ENCODE measurements at regions not wholly inside any gene's neighbourhood (a gene's known extent, or its start where the extent isn't known, plus 50 kb on each side); places are given as distances from the start of the nearest gene placed in this dataset.

DNA sequence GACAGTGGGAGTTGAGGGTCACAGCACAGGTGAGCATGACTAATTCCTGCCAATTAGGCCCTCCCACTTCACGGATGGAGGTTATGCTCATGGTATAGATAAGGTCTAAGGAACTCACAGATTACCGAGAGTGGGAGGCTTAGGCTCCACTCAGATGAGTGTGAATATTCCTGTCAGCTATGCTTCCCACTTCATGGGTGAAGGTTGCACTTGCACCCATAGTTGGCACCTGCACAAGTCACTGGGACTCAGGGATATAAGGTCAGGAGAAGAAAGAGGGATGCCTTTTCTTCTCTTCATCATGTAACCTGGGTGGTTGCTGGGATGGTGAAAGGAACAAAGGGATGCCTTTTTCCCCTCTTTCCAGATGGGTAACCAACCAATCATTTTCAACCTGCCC, 264.9 kb upstream of the TNC start:
- POLR2A ChIA-PET: no interaction called here
- TF ChIP-seq LEF1 (IDR thresholded peaks at IDR 0.05; ENCODE audit: borderline replicate concordance) (no peak), CTBP1 (IDR thresholded peaks at IDR 0.05; ENCODE audit: borderline replicate concordance) (no peak), SP1 (IDR thresholded peaks at IDR 0.05) (no peak), ARNT (IDR thresholded peaks at IDR 0.05) (no peak), ELF4 (IDR thresholded peaks at IDR 0.05) (no peak), ZNF384 (IDR thresholded peaks at IDR 0.05) (no peak), FOXA1 (IDR thresholded peaks at IDR 0.05) (no peak), SUZ12 (IDR thresholded peaks at IDR 0.05) (no peak), L3MBTL2 (conservative IDR thresholded peaks at IDR 0.05) (no peak), BHLHE40 (IDR thresholded peaks at IDR 0.05; ENCODE audit: borderline replicate concordance) (no peak), HDGF (IDR thresholded peaks at IDR 0.05; ENCODE audit: borderline replicate concordance) (no peak), FOXM1 (IDR thresholded peaks at IDR 0.05; ENCODE audit: borderline replicate concordance) (no peak), FOXK2 (IDR thresholded peaks at IDR 0.05) (no peak), TARDBP (IDR thresholded peaks at IDR 0.05) (no peak), NFRKB (IDR thresholded peaks at IDR 0.05) (no peak)
- TF ChIP-seq, protein P1, sequence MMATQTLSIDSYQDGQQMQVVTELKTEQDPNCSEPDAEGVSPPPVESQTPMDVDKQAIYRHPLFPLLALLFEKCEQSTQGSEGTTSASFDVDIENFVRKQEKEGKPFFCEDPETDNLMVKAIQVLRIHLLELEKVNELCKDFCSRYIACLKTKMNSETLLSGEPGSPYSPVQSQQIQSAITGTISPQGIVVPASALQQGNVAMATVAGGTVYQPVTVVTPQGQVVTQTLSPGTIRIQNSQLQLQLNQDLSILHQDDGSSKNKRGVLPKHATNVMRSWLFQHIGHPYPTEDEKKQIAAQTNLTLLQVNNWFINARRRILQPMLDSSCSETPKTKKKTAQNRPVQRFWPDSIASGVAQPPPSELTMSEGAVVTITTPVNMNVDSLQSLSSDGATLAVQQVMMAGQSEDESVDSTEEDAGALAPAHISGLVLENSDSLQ (IDR thresholded peaks at IDR 0.05): no peak
- no peak for DNase-seq (ENCODE audit: extremely low spot score)
- CTCF ChIA-PET: no interaction called here

GRCh38 chr9:115385383-115386122, 267.6 kb upstream of the TNC start:
- no peak for TF ChIP-seq ZNF384 (IDR thresholded peaks at IDR 0.05)
- TF ChIP-seq HDGF (IDR thresholded peaks at IDR 0.05; ENCODE audit: borderline replicate concordance): no peak
- no peak for TF ChIP-seq ELF4 (IDR thresholded peaks at IDR 0.05)
- no peak for TF ChIP-seq SUZ12 (IDR thresholded peaks at IDR 0.05)
- no peak for TF ChIP-seq NFRKB (IDR thresholded peaks at IDR 0.05)
- TF ChIP-seq ARNT (IDR thresholded peaks at IDR 0.05): no peak
- TF ChIP-seq LEF1 (IDR thresholded peaks at IDR 0.05; ENCODE audit: borderline replicate concordance): no peak
- no peak for TF ChIP-seq FOXK2 (IDR thresholded peaks at IDR 0.05)
- TF ChIP-seq CTBP1 (IDR thresholded peaks at IDR 0.05; ENCODE audit: borderline replicate concordance): no peak
- TF ChIP-seq FOXM1 (IDR thresholded peaks at IDR 0.05; ENCODE audit: borderline replicate concordance): no peak
- no peak for TF ChIP-seq TARDBP (IDR thresholded peaks at IDR 0.05)
- TF ChIP-seq SP1 (IDR thresholded peaks at IDR 0.05): no peak
- no peak for TF ChIP-seq FOXA1 (IDR thresholded peaks at IDR 0.05)
- no peak for TF ChIP-seq L3MBTL2 (conservative IDR thresholded peaks at IDR 0.05)
- TF ChIP-seq, protein P1 (IDR thresholded peaks at IDR 0.05): no peak
- TF ChIP-seq BHLHE40 (IDR thresholded peaks at IDR 0.05; ENCODE audit: borderline replicate concordance): no peak
- no peak for DNase-seq (ENCODE audit: extremely low spot score)
- POLR2A ChIA-PET: no interaction called here
- CTCF ChIA-PET: interaction anchor here (0.6 kb wide), 1 partner anchor 10 kb away, joined by 3 read pairs; no protein-coding TSS in a partner anchor

DNA sequence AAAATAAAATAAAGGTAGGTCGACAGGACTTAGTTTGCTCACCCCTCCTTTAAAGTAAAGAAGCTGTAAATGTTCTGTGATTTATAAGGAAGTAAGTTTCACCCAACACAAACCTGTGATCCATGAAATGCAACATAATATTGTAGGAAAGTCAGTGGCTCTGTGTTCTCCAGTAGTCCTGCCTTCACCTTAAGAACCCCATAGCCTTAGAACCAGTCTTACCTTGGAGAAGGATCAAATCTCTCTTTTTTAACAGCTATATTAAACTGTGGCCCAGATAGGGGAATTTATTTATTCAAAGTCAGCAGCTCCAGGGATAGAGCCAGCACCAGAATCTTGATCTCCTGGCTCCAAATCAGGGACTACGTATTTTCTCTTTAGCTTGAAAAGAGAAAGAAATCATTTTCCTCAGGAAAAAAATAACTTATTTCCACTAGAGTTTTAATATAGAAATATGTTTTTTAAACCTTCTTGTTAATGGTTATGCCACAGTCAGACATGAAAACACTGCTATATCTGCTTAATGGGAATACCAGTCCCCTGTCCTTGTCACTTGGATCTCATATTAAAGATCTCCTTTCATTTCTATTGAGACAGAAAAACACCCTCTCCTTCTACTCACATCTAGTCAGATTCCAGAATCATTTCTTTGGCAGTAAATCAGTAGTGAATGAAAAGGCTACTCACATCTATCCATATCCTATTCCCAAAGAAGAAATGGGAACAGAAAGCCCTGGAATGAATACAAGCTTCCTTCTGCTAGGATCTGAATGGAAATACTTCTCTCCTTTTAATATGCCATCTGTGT, 269.2 kb upstream of the TNC start:
- TF ChIP-seq ELF4 (IDR thresholded peaks at IDR 0.05): no peak
- no peak for TF ChIP-seq SUZ12 (IDR thresholded peaks at IDR 0.05)
- no peak for TF ChIP-seq SP1 (IDR thresholded peaks at IDR 0.05)
- TF ChIP-seq TARDBP (IDR thresholded peaks at IDR 0.05): no peak
- TF ChIP-seq ARNT (IDR thresholded peaks at IDR 0.05): no peak
- TF ChIP-seq LEF1 (IDR thresholded peaks at IDR 0.05; ENCODE audit: borderline replicate concordance): no peak
- no peak for TF ChIP-seq FOXM1 (IDR thresholded peaks at IDR 0.05; ENCODE audit: borderline replicate concordance)
- TF ChIP-seq BHLHE40 (IDR thresholded peaks at IDR 0.05; ENCODE audit: borderline replicate concordance): no peak
- TF ChIP-seq L3MBTL2 (conservative IDR thresholded peaks at IDR 0.05): no peak
- TF ChIP-seq ZNF384 (IDR thresholded peaks at IDR 0.05): no peak
- no peak for TF ChIP-seq FOXK2 (IDR thresholded peaks at IDR 0.05)
- TF ChIP-seq HDGF (IDR thresholded peaks at IDR 0.05; ENCODE audit: borderline replicate concordance): no peak
- TF ChIP-seq, protein P1 (IDR thresholded peaks at IDR 0.05): no peak
- TF ChIP-seq FOXA1 (IDR thresholded peaks at IDR 0.05): no peak
- no peak for TF ChIP-seq CTBP1 (IDR thresholded peaks at IDR 0.05; ENCODE audit: borderline replicate concordance)
- no peak for TF ChIP-seq NFRKB (IDR thresholded peaks at IDR 0.05)
- POLR2A ChIA-PET: no interaction called here
- no peak for DNase-seq (ENCODE audit: extremely low spot score)
- CTCF ChIA-PET: no interaction called here

GRCh38 chr9:115391168-115391825, 273.3 kb upstream of the TNC start:
- ChIA-PET POLR2A (no interaction called here), CTCF (no interaction called here)
- no peak for TF ChIP-seq L3MBTL2 (conservative IDR thresholded peaks at IDR 0.05)
- TF ChIP-seq, protein P1 (IDR thresholded peaks at IDR 0.05): no peak
- TF ChIP-seq LEF1 (IDR thresholded peaks at IDR 0.05; ENCODE audit: borderline replicate concordance): no peak
- TF ChIP-seq SUZ12 (IDR thresholded peaks at IDR 0.05): no peak
- TF ChIP-seq ARNT (IDR thresholded peaks at IDR 0.05): no peak
- no peak for TF ChIP-seq HDGF (IDR thresholded peaks at IDR 0.05; ENCODE audit: borderline replicate concordance)
- no peak for TF ChIP-seq FOXM1 (IDR thresholded peaks at IDR 0.05; ENCODE audit: borderline replicate concordance)
- TF ChIP-seq ELF4 (IDR thresholded peaks at IDR 0.05): no peak
- TF ChIP-seq CTBP1 (IDR thresholded peaks at IDR 0.05; ENCODE audit: borderline replicate concordance): no peak
- TF ChIP-seq BHLHE40 (IDR thresholded peaks at IDR 0.05; ENCODE audit: borderline replicate concordance): no peak
- TF ChIP-seq TARDBP (IDR thresholded peaks at IDR 0.05): no peak
- TF ChIP-seq ZNF384 (IDR thresholded peaks at IDR 0.05): no peak
- TF ChIP-seq FOXA1 (IDR thresholded peaks at IDR 0.05): no peak
- TF ChIP-seq SP1 (IDR thresholded peaks at IDR 0.05): no peak
- no peak for TF ChIP-seq FOXK2 (IDR thresholded peaks at IDR 0.05)
- TF ChIP-seq NFRKB (IDR thresholded peaks at IDR 0.05): no peak
- DNase-seq (ENCODE audit: extremely low spot score): no peak

Measured in HEK293T (cell line).